ENCODE measurements at regions not wholly inside any gene's neighbourhood (a gene's known extent, or its start where the extent isn't known, plus 50 kb on each side); places are given as distances from the start of the nearest gene placed in this dataset.

DNA sequence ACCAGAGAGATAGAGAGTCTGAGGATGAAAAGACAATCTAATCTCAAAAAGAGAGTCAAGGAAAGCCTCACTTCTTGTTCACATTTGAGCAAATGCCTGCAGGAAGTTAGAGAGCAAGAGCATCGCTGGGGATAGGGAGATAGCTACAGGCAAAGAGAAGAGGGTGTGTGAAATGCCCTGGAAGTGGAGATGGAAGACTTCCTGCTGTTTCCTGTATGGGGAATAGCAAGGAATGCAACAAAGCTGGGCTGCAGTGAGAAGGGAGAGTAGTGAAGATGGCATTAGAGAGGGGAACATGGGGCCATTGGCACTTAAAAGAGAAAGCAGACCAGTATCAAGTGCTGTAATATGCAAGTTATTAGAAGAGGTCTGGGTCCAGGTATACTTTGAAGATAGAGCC, 488.6 kb downstream of the METTL4 start:
- no peak overlapping the region for H3K4me3 ChIP-seq (ENCODE audit: low read length)
- no peak for TF ChIP-seq CTCF (IDR thresholded peaks at IDR 0.05; ENCODE audit: insufficient read depth, low read depth, low read length, missing control alignments)
- no peak for DNase-seq (ENCODE audit: low read depth)

- peak; percentile 72 for TF ChIP-seq CTCF (IDR thresholded peaks at IDR 0.05; ENCODE audit: insufficient read depth, low read depth, low read length, missing control alignments)
- H3K4me3 ChIP-seq (ENCODE audit: low read length), result no peak overlapping the region
- DNase-seq (ENCODE audit: low read depth), result peak; percentile 64
Observed at GRCh38 chr18:2083691-2084090, 487.6 kb downstream of the METTL4 start.

- no peak for DNase-seq (ENCODE audit: low read depth)
- H3K4me3 ChIP-seq (ENCODE audit: low read length), result no peak overlapping the region
- no peak for TF ChIP-seq CTCF (IDR thresholded peaks at IDR 0.05; ENCODE audit: insufficient read depth, low read depth, low read length, missing control alignments)
Observed at GRCh38 chr18:2086439-2086838, 484.9 kb downstream of the METTL4 start.

GRCh38 chr18:2087877-2088673, 483.2 kb downstream of the METTL4 start:
- no peak overlapping the region for H3K4me3 ChIP-seq (ENCODE audit: low read length)
- peak; percentile 80 for DNase-seq (ENCODE audit: low read depth)
- TF ChIP-seq CTCF (IDR thresholded peaks at IDR 0.05; ENCODE audit: insufficient read depth, low read depth, low read length, missing control alignments), result no peak

GRCh38 chr18:2089396-2089795, 481.9 kb downstream of the METTL4 start:
- H3K4me3 ChIP-seq (ENCODE audit: low read length), result no peak overlapping the region
- no peak for TF ChIP-seq CTCF (IDR thresholded peaks at IDR 0.05; ENCODE audit: insufficient read depth, low read depth, low read length, missing control alignments)
- no peak for DNase-seq (ENCODE audit: low read depth)

GRCh38 chr18:2091937-2092336, 479.4 kb downstream of the METTL4 start:
- no peak for DNase-seq (ENCODE audit: low read depth)
- no peak for TF ChIP-seq CTCF (IDR thresholded peaks at IDR 0.05; ENCODE audit: insufficient read depth, low read depth, low read length, missing control alignments)
- H3K4me3 ChIP-seq (ENCODE audit: low read length), result no peak overlapping the region

GRCh38 chr18:2096551-2096950, 474.8 kb downstream of the METTL4 start:
- TF ChIP-seq CTCF (IDR thresholded peaks at IDR 0.05; ENCODE audit: insufficient read depth, low read depth, low read length, missing control alignments), result no peak
- no peak overlapping the region for H3K4me3 ChIP-seq (ENCODE audit: low read length)
- peak; percentile 14 for DNase-seq (ENCODE audit: low read depth)
